Liver (tissue), 8 donors: ENCODE measurements at regions not wholly inside any gene's neighbourhood (a gene's known extent, or its start where the extent isn't known, plus 50 kb on each side); places are given as distances from the start of the nearest gene placed in this dataset.

ENCODE experiments used
- DNase-seq: peaks from one replicate; pipeline ENCODE4 v3.0.0-alpha.2; 2017; ENCODE audit warnings: low spot score
- H3K27ac ChIP-seq, 2 donors: one replicate each; pipeline ENCODE4 v1.7.0; 2013; ENCODE audit warnings: inconsistent platforms in 2 of 2, low read length in 2 of 2, control low read depth in 1 of 2, low read depth in 1 of 2, mild to moderate bottlenecking in 1 of 2
- H3K27me3 ChIP-seq, 4 donors: one replicate each; pipeline versions ENCODE4 v1.6.1 to v1.7.0; 2013; ENCODE audit warnings: low read length in 3 of 4, inconsistent platforms in 1 of 4, mild to moderate bottlenecking in 1 of 4, moderate library complexity in 1 of 4; ENCODE audit not compliant: control insufficient read depth in 4 of 4, insufficient read depth in 4 of 4
- H3K36me3 ChIP-seq, 4 donors: one replicate each; pipeline versions ENCODE4 v1.6.1 to v1.7.0; 2013; ENCODE audit warnings: low read length in 3 of 4, mild to moderate bottlenecking in 3 of 4, low read depth in 1 of 4, moderate library complexity in 1 of 4; ENCODE audit not compliant: control insufficient read depth in 4 of 4, insufficient read depth in 3 of 4
- H3K4me1 ChIP-seq, 4 donors: one replicate each; pipeline versions ENCODE4 v1.6.1 to v1.7.0; 2013; ENCODE audit warnings: low read length in 3 of 4, mild to moderate bottlenecking in 3 of 4, moderate library complexity in 1 of 4; ENCODE audit not compliant: control insufficient read depth in 4 of 4, insufficient read depth in 4 of 4
- H3K4me3 ChIP-seq, 3 donors: one replicate each; pipeline versions ENCODE4 v1.6.1 to v1.7.0; 2013; ENCODE audit warnings: low read length in 3 of 3, control low read depth in 1 of 3, low read depth in 1 of 3, mild to moderate bottlenecking in 1 of 3
- H3K9ac ChIP-seq, 2 donors: one replicate each; pipeline ENCODE4 v1.7.0; 2013; ENCODE audit warnings: low read length in 2 of 2, mild to moderate bottlenecking in 2 of 2, moderate library complexity in 2 of 2, control low read depth in 1 of 2, low read depth in 1 of 2
- H3K9me3 ChIP-seq, 4 donors: one replicate each; pipeline versions ENCODE4 v1.6.1 to v1.7.0; 2013; ENCODE audit warnings: low read length in 3 of 4; ENCODE audit not compliant: control insufficient read depth in 4 of 4
- ATF3 ChIP-seq: IDR thresholded peaks from 2 replicates; pipeline ENCODE4 v1.6.1; 2016; ENCODE audit warnings: antibody characterized with exemption
- CTCF ChIP-seq: fragments of 150-350 bp; IDR thresholded peaks from 2 replicates; pipeline ENCODE4 v1.5.1; 2017; ENCODE audit warnings: improper control_type of control experiment, low read depth, low read length; ENCODE audit not compliant: missing input control
- EGR1 ChIP-seq, 2 donors: IDR thresholded peaks; 2 replicates each; pipeline ENCODE4 v1.6.1; 2016 to 2018; ENCODE audit warnings: antibody characterized with exemption in 2 of 2, low read depth in 2 of 2
- FOXA1 ChIP-seq: IDR thresholded peaks from 2 replicates; pipeline ENCODE4 v1.6.1; 2016; ENCODE audit warnings: antibody characterized with exemption
- FOXA2 ChIP-seq: IDR thresholded peaks from 2 replicates; pipeline ENCODE4 v1.6.1; 2016; ENCODE audit warnings: antibody characterized with exemption
- GABPA ChIP-seq, 2 donors: IDR thresholded peaks in 1 of 2; conservative IDR thresholded peaks in 1 of 2; 2 replicates each; pipeline ENCODE4 v1.6.1; 2016; ENCODE audit warnings: antibody characterized with exemption in 2 of 2, mild to moderate bottlenecking in 1 of 2, moderate library complexity in 1 of 2
- HNF4A ChIP-seq, 2 donors: conservative IDR thresholded peaks; 2 replicates each; pipeline ENCODE4 v1.6.1; 2016; ENCODE audit warnings: antibody characterized with exemption in 2 of 2, mild to moderate bottlenecking in 2 of 2
- HNF4G ChIP-seq: IDR thresholded peaks from 2 replicates; pipeline ENCODE4 v1.6.1; 2016; ENCODE audit warnings: antibody characterized with exemption
- JUND ChIP-seq, 2 donors: IDR thresholded peaks; 2 replicates each; pipeline ENCODE4 v1.6.1; 2016; ENCODE audit warnings: antibody characterized with exemption in 2 of 2
- MAX ChIP-seq: IDR thresholded peaks from 2 replicates; pipeline ENCODE4 v1.6.1; 2016; ENCODE audit warnings: antibody characterized with exemption
- NR2F2 ChIP-seq: IDR thresholded peaks from 2 replicates; pipeline ENCODE4 v1.6.1; 2016; ENCODE audit warnings: antibody characterized with exemption
- RAD21 ChIP-seq, 2 donors: IDR thresholded peaks; 2 replicates each; pipeline ENCODE4 v1.6.1; 2016; ENCODE audit warnings: antibody characterized with exemption in 2 of 2, mild to moderate bottlenecking in 2 of 2
- REST ChIP-seq: IDR thresholded peaks from 2 replicates; pipeline ENCODE4 v1.6.1; 2016; ENCODE audit warnings: antibody characterized with exemption, mild to moderate bottlenecking
- RXRA ChIP-seq, 2 donors: IDR thresholded peaks; 2 replicates each; pipeline ENCODE4 v1.6.1; 2017 to 2018; ENCODE audit warnings: antibody characterized with exemption in 2 of 2, mild to moderate bottlenecking in 1 of 2
- SP1 ChIP-seq: IDR thresholded peaks from 2 replicates; pipeline ENCODE4 v1.6.1; 2018; ENCODE audit warnings: antibody characterized with exemption, mild to moderate bottlenecking
- TAF1 ChIP-seq: conservative IDR thresholded peaks from 2 replicates; pipeline ENCODE4 v1.6.1; 2016; ENCODE audit warnings: antibody characterized with exemption, mild to moderate bottlenecking
- YY1 ChIP-seq: IDR thresholded peaks from 2 replicates; pipeline ENCODE4 v1.6.1; 2016; ENCODE audit warnings: antibody characterized with exemption, mild to moderate bottlenecking
- ZBTB33 ChIP-seq: IDR thresholded peaks from 2 replicates; pipeline ENCODE4 v1.6.1; 2016; ENCODE audit warnings: antibody characterized with exemption
- WGBS: extraction: QIAGEN DNeasy Blood & Tissue Kit; methylation state at CpG from one replicate; pipeline ENCODE4 v1.1.7; 2013; 5-methylcytosine and 5-hydroxymethylcytosine counted together
- donor health status: healthy.
- donor health status: healthy.
- donor health status: healthy.
- donor health status: healthy.
- donor health status: healthy.

- TF ChIP-seq MAX, result no peak
- TF ChIP-seq RAD21 (IDR thresholded peaks at IDR 0.05), result no peak
- TF ChIP-seq ATF3, result no peak
- no peak for TF ChIP-seq HNF4A (conservative IDR thresholded peaks at IDR 0.05)
These were observed 786.5 kb downstream of the PDCD6IP start (continued) for GRCh38 chr3:34584971-34585370.

GRCh38 chr3:34599595-34599994 lies 801.2 kb downstream of the PDCD6IP start:
- peaks cover 0 to 2% (median 0%) of the 10 kb centered on the region in 4 donors for H3K27me3 ChIP-seq
- H3K9me3 ChIP-seq, result peaks cover 0 to 2% (median 0%) of the 10 kb centered on the region in 4 donors
- H3K27ac ChIP-seq, result no peak overlapping the region
- no peak for TF ChIP-seq CTCF
- no peak for TF ChIP-seq ZBTB33
- no peak for TF ChIP-seq ATF3
- no peak for TF ChIP-seq JUND (IDR thresholded peaks at IDR 0.05)
- no peak for TF ChIP-seq YY1
- TF ChIP-seq RAD21 (IDR thresholded peaks at IDR 0.05), result no peak
- no peak for TF ChIP-seq HNF4A (conservative IDR thresholded peaks at IDR 0.05)
- no peak for TF ChIP-seq EGR1 (IDR thresholded peaks at IDR 0.05; ENCODE audit: low read depth in 2 of 2)
- TF ChIP-seq TAF1, result no peak
- no peak for TF ChIP-seq RXRA (IDR thresholded peaks at IDR 0.05)
- no peak for TF ChIP-seq FOXA2
- no peak for TF ChIP-seq SP1
- TF ChIP-seq REST, result no peak
- no peak for TF ChIP-seq GABPA (IDR thresholded peaks at IDR 0.05 in 1 of 2, conservative IDR thresholded peaks at IDR 0.05 in 1 of 2)
- no peak for TF ChIP-seq MAX
- TF ChIP-seq FOXA1, result no peak
- no peak for TF ChIP-seq HNF4G
- no peak for TF ChIP-seq NR2F2
- H3K36me3 ChIP-seq, result no peaks in the 10 kb centered on the region
- no peak overlapping the region for H3K4me3 ChIP-seq
- no peak for DNase-seq
- H3K9ac ChIP-seq, result no peak overlapping the region
- no peaks in the 10 kb centered on the region for H3K4me1 ChIP-seq
- 64% methylated on average over 2 of the region's 2 CpGs for WGBS
